ENCODE measurements at regions not wholly inside any gene's neighbourhood (a gene's known extent, or its start where the extent isn't known, plus 50 kb on each side); places are given as distances from the start of the nearest gene placed in this dataset.

DNA sequence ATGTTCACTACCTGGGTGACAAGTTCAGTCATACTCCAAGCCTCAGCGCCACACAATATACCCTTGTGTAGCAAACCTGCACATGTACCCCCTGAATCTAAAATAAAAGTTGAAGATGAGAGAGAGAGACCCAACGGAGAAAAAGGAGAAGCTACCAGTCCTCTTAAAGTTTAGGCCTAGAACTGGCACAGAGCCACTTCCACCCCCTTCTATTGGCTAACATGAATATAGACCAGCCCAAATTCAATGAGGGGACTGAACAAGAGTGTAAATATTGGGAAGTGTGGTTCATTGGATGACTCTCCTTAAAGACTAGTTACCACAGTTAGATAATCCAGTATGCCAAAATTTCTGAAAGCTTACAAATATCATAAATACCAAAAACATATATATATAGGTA, 139.9 kb upstream of the ATP1B1 start:
- Histone ChIP-seq H3K27me3 (ENCODE audit: control insufficient read depth, insufficient read depth, low read length, poor library complexity, severe bottlenecking) (no peaks in the 10 kb centered on the region), H3K4me3 (ENCODE audit: low read length) (no peak overlapping the region), H3K36me3 (ENCODE audit: control insufficient read depth, insufficient read depth, low read length) (no peaks in the 10 kb centered on the region), H3K9ac (ENCODE audit: extremely low read depth, low read length, poor library complexity, severe bottlenecking) (no peak overlapping the region), H3K4me1 (ENCODE audit: control insufficient read depth, insufficient read depth, low read length) (no peaks in the 10 kb centered on the region), H3K9me3 (ENCODE audit: control insufficient read depth, low read length) (no peaks in the 10 kb centered on the region), H3K27ac (ENCODE audit: low read depth, low read length) (no peak overlapping the region)
- Mint-ChIP-seq H3K9me3 (no peaks in the 10 kb centered on the region), H3K36me3 (ENCODE audit: low read depth) (no peaks in the 10 kb centered on the region), H3K27me3 (ENCODE audit: insufficient read depth) (no peaks in the 10 kb centered on the region), H3K4me1 (no peaks in the 10 kb centered on the region), H3K27ac (no peak overlapping the region), H3K4me3 (no peak overlapping the region)
- DNase-seq, result no peak
- WGBS, 2 experiments (ENCODE audit: insufficient coverage in 1 of 2, insufficient read length in 1 of 2), result 91 to 100% methylated on average over 1 to 2 of the region's 2 CpGs
- TF ChIP-seq, protein P1, sequence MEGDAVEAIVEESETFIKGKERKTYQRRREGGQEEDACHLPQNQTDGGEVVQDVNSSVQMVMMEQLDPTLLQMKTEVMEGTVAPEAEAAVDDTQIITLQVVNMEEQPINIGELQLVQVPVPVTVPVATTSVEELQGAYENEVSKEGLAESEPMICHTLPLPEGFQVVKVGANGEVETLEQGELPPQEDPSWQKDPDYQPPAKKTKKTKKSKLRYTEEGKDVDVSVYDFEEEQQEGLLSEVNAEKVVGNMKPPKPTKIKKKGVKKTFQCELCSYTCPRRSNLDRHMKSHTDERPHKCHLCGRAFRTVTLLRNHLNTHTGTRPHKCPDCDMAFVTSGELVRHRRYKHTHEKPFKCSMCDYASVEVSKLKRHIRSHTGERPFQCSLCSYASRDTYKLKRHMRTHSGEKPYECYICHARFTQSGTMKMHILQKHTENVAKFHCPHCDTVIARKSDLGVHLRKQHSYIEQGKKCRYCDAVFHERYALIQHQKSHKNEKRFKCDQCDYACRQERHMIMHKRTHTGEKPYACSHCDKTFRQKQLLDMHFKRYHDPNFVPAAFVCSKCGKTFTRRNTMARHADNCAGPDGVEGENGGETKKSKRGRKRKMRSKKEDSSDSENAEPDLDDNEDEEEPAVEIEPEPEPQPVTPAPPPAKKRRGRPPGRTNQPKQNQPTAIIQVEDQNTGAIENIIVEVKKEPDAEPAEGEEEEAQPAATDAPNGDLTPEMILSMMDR (conservative IDR thresholded peaks at IDR 0.05), result no peak

DNA sequence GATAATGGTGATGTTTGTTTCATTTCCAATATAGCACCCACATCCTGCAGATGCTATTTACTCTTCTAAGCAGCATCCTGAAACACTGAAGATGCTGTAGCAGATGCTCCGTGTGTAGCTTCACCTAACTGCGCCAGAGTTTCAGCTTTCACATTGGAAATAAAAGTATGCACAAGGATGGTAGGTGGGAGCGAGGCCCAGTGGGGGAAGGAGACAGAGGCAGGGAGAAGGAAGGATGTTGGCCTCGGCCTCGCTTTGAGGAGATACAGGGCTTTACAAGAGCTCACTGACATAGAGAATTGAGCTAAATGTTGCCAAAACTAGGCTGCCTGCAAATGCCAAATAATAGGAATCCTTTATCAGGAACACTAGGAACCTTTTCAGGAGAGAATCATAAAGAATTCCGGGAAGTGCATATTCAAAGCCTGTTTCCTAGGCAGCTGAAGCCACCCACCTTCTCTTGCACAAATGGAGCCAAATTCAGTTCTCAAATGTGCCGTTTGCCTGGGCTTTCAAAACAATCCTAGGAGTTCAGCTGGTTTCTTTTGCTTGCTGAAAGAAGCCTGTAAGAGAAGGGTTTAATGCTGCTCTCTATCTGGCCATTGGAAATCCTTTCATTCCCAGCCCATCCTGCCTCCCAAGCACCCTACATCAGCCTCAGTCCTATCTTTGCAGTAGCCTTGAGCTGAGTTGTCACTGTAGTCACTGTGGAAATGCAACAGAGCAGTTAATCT, 135.4 kb upstream of the ATP1B1 start:
- TF ChIP-seq, protein P1 (conservative IDR thresholded peaks at IDR 0.05), result no peak
- Histone ChIP-seq H3K36me3 (ENCODE audit: control insufficient read depth, insufficient read depth, low read length) (no peaks in the 10 kb centered on the region), H3K9ac (ENCODE audit: extremely low read depth, low read length, poor library complexity, severe bottlenecking) (no peak overlapping the region), H3K27ac (ENCODE audit: low read depth, low read length) (no peak overlapping the region), H3K4me3 (ENCODE audit: low read length) (no peak overlapping the region), H3K27me3 (ENCODE audit: control insufficient read depth, insufficient read depth, low read length, poor library complexity, severe bottlenecking) (no peaks in the 10 kb centered on the region), H3K4me1 (ENCODE audit: control insufficient read depth, insufficient read depth, low read length) (no peaks in the 10 kb centered on the region), H3K9me3 (ENCODE audit: control insufficient read depth, low read length) (no peaks in the 10 kb centered on the region)
- no peak overlapping the region for H3K4me3 Mint-ChIP-seq
- H3K4me1 Mint-ChIP-seq, result peaks cover 3% of the 10 kb centered on the region
- no peaks in the 10 kb centered on the region for H3K9me3 Mint-ChIP-seq
- H3K27ac Mint-ChIP-seq, result no peak overlapping the region
- 89 to 96% methylated on average over 5 to 7 of the region's 7 CpGs for WGBS, 2 experiments (ENCODE audit: insufficient coverage in 1 of 2, insufficient read length in 1 of 2)
- no peak for DNase-seq
- no peaks in the 10 kb centered on the region for H3K36me3 Mint-ChIP-seq (ENCODE audit: low read depth)
- no peaks in the 10 kb centered on the region for H3K27me3 Mint-ChIP-seq (ENCODE audit: insufficient read depth)

DNA sequence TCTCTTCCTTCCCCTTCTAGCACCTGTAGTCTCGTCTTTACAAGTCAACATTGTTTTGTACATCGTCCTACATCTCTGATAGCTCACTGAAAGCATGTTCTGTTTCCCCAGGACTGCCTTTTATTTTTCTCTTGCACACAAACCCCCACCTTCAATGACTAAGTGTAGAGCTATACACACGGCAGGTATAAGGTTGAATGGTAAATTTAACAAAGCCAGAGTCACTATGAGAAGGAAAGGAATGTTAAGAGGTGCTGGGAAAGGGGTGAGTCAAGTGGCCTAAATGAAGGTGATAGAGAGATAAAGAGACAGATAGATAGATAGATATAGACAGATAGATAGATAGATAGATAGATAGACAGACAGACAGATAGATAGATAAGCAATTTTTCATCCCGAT, 134.3 kb upstream of the ATP1B1 start:
- Histone ChIP-seq H3K4me1 (ENCODE audit: control insufficient read depth, insufficient read depth, low read length) (no peaks in the 10 kb centered on the region), H3K36me3 (ENCODE audit: control insufficient read depth, insufficient read depth, low read length) (no peaks in the 10 kb centered on the region), H3K9me3 (ENCODE audit: control insufficient read depth, low read length) (no peaks in the 10 kb centered on the region), H3K4me3 (ENCODE audit: low read length) (no peak overlapping the region), H3K27ac (ENCODE audit: low read depth, low read length) (no peak overlapping the region), H3K27me3 (ENCODE audit: control insufficient read depth, insufficient read depth, low read length, poor library complexity, severe bottlenecking) (no peaks in the 10 kb centered on the region), H3K9ac (ENCODE audit: extremely low read depth, low read length, poor library complexity, severe bottlenecking) (no peak overlapping the region)
- 83 to 93% methylated on average over 2 to 4 of the region's 4 CpGs for WGBS, 2 experiments (ENCODE audit: insufficient coverage in 1 of 2, insufficient read length in 1 of 2)
- no peaks in the 10 kb centered on the region for H3K36me3 Mint-ChIP-seq (ENCODE audit: low read depth)
- H3K4me1 Mint-ChIP-seq, result peaks cover 3% of the 10 kb centered on the region
- no peak overlapping the region for H3K4me3 Mint-ChIP-seq
- no peak overlapping the region for H3K27ac Mint-ChIP-seq
- H3K9me3 Mint-ChIP-seq, result no peaks in the 10 kb centered on the region
- TF ChIP-seq, protein P1 (conservative IDR thresholded peaks at IDR 0.05), result no peak
- DNase-seq, result no peak
- no peaks in the 10 kb centered on the region for H3K27me3 Mint-ChIP-seq (ENCODE audit: insufficient read depth)

Measured in endodermal cell (in vitro differentiated cells).